MM.1S (cell line): ENCODE measurements at regions not wholly inside any gene's neighbourhood (a gene's known extent, or its start where the extent isn't known, plus 50 kb on each side); places are given as distances from the start of the nearest gene placed in this dataset.

Experiments
- CTCF ChIP-seq: fragments of 300-600 bp; sonication (generic); IDR thresholded peaks from 2 replicates; pipeline ENCODE4 v1.5.1; 2016; ENCODE audit warnings: antibody characterized with exemption, low read length, mixed read lengths
- EZH2 ChIP-seq: fragments of 300-600 bp; sonication (generic); optimal IDR thresholded peaks from 2 replicates; pipeline ENCODE3; 2017; ENCODE audit warnings: low read depth, mild to moderate bottlenecking, antibody characterized with exemption, low read length, mixed read lengths
- EZH2phosphoT487 ChIP-seq: fragments of 300-600 bp; sonication (generic); IDR thresholded peaks from 2 replicates; pipeline ENCODE4 v1.6.1; 2018; ENCODE audit warnings: antibody characterized with exemption, low read length

- no peak for TF ChIP-seq CTCF
- no peak for TF ChIP-seq EZH2phosphoT487
- TF ChIP-seq EZH2 = no peak
Measured at GRCh38 chr2:133642791-133643191, 74.5 kb upstream of the NCKAP5 start.
